ENCODE measurements at regions not wholly inside any gene's neighbourhood (a gene's known extent, or its start where the extent isn't known, plus 50 kb on each side); places are given as distances from the start of the nearest gene placed in this dataset.
A peak's percentile ranks its signal among the peaks of the same experiment; 100 is the strongest.
"Not testable (repeated sequence)": the region's sequence is repeated elsewhere in the genome, so short reads cannot be mapped to it uniquely, and the experiment has no call there.

- no peak for DNase-seq
These were observed 260.8 kb upstream of the AMIGO2 start for GRCh38 chr12:47340411-47341015.

DNA sequence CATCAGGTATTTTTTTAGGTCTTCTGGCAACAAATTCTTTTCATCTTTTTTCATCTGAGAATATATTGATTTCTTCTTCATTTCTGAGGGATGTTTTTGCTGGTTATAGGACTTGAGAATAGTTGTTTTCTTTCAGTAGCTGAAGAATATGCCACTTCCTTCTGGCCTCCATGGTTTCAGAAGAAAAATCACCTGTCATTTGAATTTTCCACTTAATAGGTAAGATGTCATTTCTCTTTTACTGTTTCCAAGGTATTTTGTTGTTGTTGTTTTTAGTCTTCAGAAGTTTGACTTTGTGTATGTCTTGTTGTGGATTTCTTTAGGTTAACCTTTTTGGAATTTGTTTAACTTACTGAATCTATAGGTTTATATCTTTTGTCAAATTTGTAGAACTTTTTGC, 257.8 kb upstream of the AMIGO2 start:
- DNase-seq = no peak

DNA sequence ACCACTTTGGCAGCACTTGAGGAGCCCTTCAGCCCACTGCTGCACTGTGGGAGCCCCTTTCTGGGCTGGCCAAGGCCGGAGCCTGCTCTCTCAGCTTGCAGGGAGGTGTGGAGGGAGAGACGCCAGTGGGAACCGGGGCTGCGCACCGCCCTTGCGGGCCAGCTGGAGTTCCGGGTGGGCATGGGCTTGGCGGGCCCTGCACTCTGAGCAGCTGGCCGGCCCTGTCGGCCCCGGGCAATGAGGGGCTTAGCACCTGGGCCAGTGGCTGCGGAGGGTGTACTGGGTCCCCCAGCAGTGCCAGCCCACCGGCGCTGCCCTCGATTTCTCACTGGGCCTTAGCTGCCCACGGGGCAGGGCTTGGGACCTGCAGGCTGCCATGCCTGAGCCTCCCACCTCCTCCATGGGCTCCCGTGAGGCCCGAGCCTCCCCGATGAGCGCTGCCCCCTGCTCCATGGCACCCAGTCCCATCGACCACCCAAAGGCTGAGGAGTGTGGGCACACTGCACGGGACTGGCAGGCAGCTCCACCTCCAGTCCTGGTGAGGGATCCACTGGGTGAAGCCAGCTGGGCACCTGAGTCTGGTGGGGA, 253.6 kb upstream of the AMIGO2 start:
- DNase-seq = not testable (repeated sequence)

- no peak for DNase-seq
These were observed 249.2 kb upstream of the AMIGO2 start for GRCh38 chr12:47328831-47329545.

DNA sequence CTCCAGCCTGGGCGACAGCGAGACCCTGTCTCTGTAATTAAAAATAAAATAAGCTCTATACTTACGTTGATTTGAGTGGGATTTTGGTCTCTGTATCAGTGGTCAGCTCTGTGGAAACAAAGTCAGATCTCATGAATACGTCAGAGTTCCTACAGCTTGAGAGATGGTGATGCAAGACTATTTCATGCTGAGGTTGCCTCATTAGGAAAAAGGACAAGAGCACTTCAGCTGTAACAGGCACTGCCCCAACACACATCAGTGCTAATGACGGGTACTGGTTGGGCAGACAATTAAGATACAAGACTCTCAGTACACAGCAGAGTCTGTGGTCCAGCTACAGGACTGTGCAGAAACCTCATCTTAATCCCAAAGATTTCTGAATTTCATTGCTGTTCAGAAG, 246.4 kb upstream of the AMIGO2 start:
- no peak for DNase-seq

DNA sequence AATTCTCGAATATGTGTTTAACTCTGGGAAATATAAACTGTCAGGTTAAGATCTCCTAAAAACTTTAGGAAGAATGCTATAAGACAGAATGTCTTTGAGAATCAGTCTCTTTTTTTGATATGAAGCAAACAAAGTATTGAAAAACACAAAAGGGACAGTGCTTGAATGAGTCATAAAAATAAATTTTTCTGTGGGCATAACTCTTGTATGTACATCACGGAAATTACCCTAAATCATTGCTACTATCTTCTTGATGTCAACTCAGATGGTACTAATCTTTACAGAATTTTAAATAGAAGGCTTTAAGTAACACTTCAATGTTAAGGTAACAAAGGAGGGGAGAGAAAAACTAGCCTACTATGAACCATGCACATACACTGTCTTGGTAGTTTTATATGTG, 244.0 kb upstream of the AMIGO2 start:
- no peak for DNase-seq

- DNase-seq = no peak
These were observed 241.7 kb upstream of the AMIGO2 start for GRCh38 chr12:47321436-47321835.

- no peak for DNase-seq
These were observed 240.0 kb upstream of the AMIGO2 start for GRCh38 chr12:47319746-47320145.

- DNase-seq = no peak
These were observed 239.2 kb upstream of the AMIGO2 start for GRCh38 chr12:47318963-47319362.

DNA sequence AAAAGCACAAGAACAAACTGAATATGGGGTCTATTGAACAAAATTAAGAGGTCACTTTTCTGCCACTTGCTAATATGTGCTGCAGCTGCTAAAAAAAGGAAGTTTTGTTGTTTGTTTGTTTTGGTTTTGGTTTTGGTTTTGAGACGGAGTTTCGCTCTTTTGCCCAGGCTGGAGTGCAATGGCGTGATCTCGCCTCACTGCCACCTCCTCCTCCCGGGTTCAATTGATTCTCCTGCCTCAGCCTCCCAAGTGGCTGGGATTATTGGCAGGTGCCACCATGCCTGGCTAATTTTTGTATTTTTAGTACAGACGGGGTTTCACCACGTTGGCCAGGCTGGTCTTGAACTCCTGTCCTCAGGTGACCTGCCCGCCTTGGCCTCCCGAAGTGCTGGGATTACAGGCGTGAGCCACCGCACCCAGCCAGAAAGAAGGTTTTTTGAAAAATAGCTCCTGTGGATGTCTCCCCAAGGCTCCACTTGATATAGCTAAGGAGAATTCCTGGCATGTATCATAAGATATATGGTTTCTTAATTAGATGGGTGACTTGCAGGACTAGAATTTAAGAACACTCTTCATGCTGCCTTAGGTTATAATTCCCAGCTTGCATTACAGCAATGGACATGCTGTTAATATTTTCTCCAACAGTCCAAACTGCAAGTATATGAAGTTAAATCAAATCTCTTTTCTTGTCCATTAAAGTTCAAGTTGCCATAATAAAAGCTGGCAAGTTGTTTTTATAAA, 237.6 kb upstream of the AMIGO2 start:
- no peak for DNase-seq

DNA sequence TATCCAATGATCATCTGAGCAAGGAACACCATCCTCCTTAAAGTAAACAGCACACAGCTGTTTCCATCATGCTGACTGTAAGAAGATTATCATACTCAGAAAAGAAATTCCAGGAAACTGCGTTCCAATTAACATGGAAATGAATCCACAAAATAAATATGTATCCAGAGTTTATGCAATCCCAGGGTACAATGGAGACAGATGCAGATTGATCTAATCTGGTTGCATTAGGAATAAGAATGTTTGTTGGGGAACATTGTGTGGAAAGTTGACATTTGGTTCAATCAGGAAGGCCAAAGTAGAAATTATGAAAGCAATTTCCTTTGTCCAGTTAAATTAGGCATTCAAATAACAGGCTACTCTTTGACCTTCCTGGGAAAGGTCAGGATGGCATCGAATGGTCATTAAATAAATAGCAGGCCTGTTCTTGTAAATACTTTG, 236.9 kb upstream of the AMIGO2 start:
- no peak for DNase-seq

GRCh38 chr12:47314996-47315395, 235.2 kb upstream of the AMIGO2 start:
- no peak for DNase-seq

DNA sequence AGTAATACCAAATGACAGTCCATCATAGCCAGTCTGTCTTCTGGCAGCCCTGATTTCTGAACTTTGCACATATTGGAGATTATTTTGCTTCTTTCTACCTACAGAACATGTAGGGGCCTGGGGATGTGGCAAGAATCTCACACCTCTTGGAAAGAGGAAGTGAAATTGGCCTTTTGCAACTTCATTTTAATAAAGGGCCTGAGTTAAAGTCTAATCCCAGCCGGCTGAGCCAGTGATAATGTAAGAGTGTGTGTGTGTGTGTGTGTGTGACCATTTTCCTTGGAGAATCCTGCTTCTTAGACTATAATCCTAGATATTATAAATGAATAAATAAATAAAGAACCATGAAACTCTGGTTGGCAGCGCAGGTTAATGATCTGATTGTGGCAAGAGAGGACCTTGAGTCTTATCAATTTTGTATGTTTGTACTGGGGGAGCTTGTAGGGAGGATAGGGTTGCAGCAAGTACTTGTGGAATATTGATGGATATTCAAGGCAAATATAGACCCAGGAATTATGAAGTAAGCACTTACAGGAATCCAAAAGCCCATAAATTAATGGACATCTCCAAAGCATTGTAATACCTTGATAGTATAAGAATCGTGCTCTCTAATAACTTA, 233.2 kb upstream of the AMIGO2 start:
- DNase-seq = no peak

DNA sequence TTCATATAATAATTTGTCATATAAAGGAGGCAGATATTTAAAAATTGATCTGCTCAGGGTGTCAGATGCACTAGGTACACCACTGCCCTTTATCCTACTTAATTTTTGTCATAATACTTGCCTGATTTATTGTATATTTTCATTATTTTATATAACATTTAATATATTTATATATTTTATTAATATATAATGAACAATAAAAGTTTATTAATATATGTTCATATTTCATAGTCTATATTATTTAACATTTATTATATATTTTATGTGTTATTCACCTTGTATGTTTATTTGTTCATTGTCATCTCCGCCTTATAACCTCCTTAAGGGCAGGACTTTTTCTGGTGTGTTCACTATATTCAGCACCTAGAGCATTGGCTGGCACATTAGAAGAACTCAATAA, 232.4 kb upstream of the AMIGO2 start:
- no peak for DNase-seq

- DNase-seq = no peak
These were observed 231.8 kb upstream of the AMIGO2 start for GRCh38 chr12:47311568-47311967.

- no peak for DNase-seq
These were observed 231.3 kb upstream of the AMIGO2 start for GRCh38 chr12:47311010-47311409.

- DNase-seq = no peak
These were observed 228.9 kb upstream of the AMIGO2 start for GRCh38 chr12:47308672-47309071.

- DNase-seq = peak; percentile 29
These were observed 228.1 kb upstream of the AMIGO2 start for GRCh38 chr12:47307680-47308399.

DNA sequence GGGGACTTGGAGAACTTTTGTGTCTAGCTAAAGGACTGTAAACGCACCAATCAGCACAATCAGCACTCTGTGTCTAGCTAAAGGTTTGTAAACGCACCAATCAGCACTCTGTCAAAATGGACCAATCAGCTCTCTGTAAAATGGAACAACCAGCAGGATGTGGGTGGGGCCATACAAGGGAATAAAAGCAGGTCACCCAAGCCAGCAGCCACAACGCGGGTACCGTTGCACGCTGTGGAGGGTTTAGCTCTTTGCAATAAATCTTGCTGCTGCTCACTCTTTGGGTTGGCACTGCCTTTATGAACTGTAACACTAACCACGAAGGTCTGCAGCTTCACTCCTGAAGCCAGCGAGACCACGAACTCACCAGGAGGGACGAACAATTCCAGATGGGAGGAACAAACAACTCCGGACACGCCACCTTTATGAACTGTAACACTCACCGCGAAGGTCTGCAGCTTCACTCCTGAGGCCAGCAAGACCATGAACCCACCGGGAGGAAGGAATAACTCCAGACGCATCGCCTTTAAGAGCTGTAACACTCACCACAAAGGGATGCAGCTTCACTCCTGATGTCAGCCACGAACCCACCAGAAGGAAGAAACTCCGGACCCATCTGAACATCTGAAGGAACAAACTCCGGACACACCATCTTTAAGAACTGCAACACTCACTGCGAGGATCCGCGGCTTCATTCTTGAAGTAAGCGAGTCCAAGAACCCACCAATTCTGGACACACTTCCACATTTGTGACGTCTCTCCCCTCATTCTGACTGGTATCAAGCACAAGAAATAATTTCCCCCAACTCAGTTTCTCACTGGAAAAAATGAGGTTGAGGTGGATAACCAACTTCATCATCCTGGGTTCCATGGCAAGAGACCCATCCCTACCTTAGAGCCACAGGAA, 227.3 kb upstream of the AMIGO2 start:
- DNase-seq = peak; percentile 61

DNA sequence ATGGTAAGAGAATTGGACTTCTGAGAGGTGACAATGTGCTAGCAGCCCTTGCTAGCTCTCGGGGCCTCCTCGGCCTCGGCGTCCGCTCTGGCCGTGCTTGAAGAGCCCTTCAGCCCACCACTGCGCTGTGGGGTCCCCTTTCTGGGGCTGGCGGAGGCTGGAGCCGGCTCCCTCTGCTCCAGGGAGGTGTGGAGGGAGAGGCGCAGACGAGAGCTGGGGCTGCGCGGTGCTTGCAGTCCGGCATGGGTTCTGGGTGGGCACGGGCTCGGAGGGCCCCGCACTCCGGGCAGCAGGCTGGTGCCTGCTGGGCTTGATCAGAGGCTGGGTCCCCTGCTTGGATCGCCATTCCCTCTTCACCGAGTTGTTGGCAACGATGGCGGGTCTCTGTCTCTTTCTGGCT, 226.4 kb upstream of the AMIGO2 start:
- DNase-seq = no peak

- no peak for DNase-seq
These were observed 225.7 kb upstream of the AMIGO2 start for GRCh38 chr12:47305464-47305863.

Measured in stimulated activated CD4-positive, alpha-beta T cell treated with anti-CD3 and anti-CD28 coated beads, Interleukin-4, amount 100 ng/mL, for 1 hour (primary cell).